ENCODE measurements at regions not wholly inside any gene's neighbourhood (a gene's known extent, or its start where the extent isn't known, plus 50 kb on each side); places are given as distances from the start of the nearest gene placed in this dataset.

DNA sequence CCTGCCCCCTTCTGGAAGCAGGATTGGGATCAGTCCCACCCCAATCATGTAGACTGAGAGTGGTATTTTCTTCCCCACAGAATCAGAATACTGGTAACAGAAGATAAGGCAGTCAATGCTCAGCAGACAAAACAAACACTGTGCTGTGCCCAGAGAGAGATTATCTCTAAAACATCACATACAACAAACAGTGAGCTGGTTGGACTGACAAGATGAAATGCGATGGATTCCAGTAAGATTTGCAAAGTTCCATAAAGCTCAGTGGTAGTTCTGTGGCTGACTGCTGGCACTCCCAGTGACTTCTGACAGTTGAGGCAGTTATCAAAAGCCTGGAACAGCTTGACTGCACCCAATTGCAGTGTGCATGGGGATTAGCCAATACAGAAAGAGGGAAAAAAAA is 311.5 kb upstream of the MGAT5 start:
- no TSS peak for BruUV-seq (replicated peaks)
- Mint-ChIP-seq H3K4me1 (ENCODE audit: low read depth, unreplicated experiment) (no peaks in the 10 kb centered on the region), H3K36me3 (ENCODE audit: insufficient read depth, unreplicated experiment) (no peaks in the 10 kb centered on the region), H3K4me3 (ENCODE audit: low read depth, unreplicated experiment) (no peak overlapping the region), H3K27me3 (ENCODE audit: unreplicated experiment) (peaks cover 36% of the 10 kb centered on the region), H3K9me3 (ENCODE audit: low read depth, unreplicated experiment) (no peaks in the 10 kb centered on the region), H3K27ac (ENCODE audit: unreplicated experiment) (no peak overlapping the region)
- TF ChIP-seq, protein P1, sequence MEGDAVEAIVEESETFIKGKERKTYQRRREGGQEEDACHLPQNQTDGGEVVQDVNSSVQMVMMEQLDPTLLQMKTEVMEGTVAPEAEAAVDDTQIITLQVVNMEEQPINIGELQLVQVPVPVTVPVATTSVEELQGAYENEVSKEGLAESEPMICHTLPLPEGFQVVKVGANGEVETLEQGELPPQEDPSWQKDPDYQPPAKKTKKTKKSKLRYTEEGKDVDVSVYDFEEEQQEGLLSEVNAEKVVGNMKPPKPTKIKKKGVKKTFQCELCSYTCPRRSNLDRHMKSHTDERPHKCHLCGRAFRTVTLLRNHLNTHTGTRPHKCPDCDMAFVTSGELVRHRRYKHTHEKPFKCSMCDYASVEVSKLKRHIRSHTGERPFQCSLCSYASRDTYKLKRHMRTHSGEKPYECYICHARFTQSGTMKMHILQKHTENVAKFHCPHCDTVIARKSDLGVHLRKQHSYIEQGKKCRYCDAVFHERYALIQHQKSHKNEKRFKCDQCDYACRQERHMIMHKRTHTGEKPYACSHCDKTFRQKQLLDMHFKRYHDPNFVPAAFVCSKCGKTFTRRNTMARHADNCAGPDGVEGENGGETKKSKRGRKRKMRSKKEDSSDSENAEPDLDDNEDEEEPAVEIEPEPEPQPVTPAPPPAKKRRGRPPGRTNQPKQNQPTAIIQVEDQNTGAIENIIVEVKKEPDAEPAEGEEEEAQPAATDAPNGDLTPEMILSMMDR (IDR thresholded peaks at IDR 0.05; ENCODE audit: unreplicated experiment): no peak
- intact Hi-C loops (cut with micrococcal nuclease; ENCODE audit: unreplicated experiment): no loop called here
- CTCF ChIA-PET: no interaction called here
- no peak for DNase-seq

DNA sequence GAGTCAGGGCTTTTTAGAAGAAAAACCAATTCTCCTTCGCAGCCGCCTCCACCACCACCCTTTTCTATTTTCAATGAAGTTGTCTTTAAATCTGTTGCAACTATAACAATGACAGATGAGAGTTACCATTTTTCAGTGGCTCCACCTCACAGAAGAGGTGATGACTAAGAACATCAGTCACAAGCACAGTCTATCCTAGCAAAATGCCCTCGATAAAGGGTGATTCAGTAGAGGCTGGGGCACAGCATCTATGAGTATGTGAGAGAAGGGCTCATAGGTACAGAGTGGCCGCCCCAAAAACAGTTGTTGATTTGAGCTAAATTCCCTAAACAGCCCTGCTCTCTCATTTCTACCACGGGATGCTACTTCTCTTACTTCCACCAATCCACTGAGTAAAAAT is 310.8 kb upstream of the MGAT5 start:
- TF ChIP-seq, protein P1 (IDR thresholded peaks at IDR 0.05; ENCODE audit: unreplicated experiment): no peak
- no peaks in the 10 kb centered on the region for H3K9me3 Mint-ChIP-seq (ENCODE audit: low read depth, unreplicated experiment)
- H3K36me3 Mint-ChIP-seq (ENCODE audit: insufficient read depth, unreplicated experiment): no peaks in the 10 kb centered on the region
- H3K27me3 Mint-ChIP-seq (ENCODE audit: unreplicated experiment): peaks cover 36% of the 10 kb centered on the region
- no peak overlapping the region for H3K27ac Mint-ChIP-seq (ENCODE audit: unreplicated experiment)
- CTCF ChIA-PET: no interaction called here
- DNase-seq: no peak
- H3K4me1 Mint-ChIP-seq (ENCODE audit: low read depth, unreplicated experiment): no peaks in the 10 kb centered on the region
- no peak overlapping the region for H3K4me3 Mint-ChIP-seq (ENCODE audit: low read depth, unreplicated experiment)
- intact Hi-C loops (cut with micrococcal nuclease; ENCODE audit: unreplicated experiment): no loop called here
- BruUV-seq (replicated peaks): no TSS peak

DNA sequence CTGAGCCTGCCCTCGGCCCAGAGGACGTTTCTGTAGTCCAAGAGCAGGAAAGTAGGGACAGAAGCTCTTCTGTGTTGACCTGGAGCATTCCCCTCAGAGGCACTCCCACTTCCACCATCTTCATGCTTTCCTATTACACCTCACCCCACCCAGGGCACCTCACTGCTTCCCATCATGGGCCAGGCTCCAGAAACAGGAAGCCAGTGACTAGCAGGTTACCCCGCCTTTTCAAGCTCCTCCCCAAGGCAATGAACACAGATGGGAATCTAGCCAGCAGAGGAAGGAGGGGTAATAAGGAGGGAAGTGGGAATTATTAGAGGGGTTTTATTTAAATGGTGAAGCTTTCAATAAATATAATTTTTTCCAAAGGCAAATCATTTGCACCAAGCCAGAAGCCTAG is 308.8 kb upstream of the MGAT5 start:
- CTCF ChIA-PET: no interaction called here
- DNase-seq: no peak
- Mint-ChIP-seq H3K4me3 (ENCODE audit: low read depth, unreplicated experiment) (no peak overlapping the region), H3K36me3 (ENCODE audit: insufficient read depth, unreplicated experiment) (no peaks in the 10 kb centered on the region), H3K4me1 (ENCODE audit: low read depth, unreplicated experiment) (no peaks in the 10 kb centered on the region), H3K27ac (ENCODE audit: unreplicated experiment) (no peak overlapping the region), H3K27me3 (ENCODE audit: unreplicated experiment) (peaks cover 45% of the 10 kb centered on the region), H3K9me3 (ENCODE audit: low read depth, unreplicated experiment) (no peaks in the 10 kb centered on the region)
- BruUV-seq (replicated peaks): no TSS peak
- TF ChIP-seq, protein P1 (IDR thresholded peaks at IDR 0.05; ENCODE audit: unreplicated experiment): no peak
- intact Hi-C loops (cut with micrococcal nuclease; ENCODE audit: unreplicated experiment): no loop called here

DNA sequence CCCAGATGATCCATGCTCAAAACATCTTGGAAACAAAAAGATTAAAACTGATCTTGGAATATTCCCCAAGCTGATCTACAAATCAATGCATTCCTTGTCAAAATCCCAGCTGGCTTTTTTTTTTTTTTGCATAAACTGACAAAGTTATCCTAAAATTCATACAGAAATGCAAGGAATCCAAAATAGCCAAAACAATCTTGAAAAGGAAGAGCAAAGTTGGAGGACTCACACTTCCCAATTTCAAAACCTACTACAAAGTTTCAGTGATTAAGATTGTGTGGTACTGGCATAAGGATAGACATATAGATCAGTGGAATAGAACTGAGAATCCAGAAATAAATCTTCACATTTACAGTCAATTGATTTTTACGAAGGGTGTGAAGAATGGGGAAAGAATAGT is 306.8 kb upstream of the MGAT5 start:
- Mint-ChIP-seq H3K4me1 (ENCODE audit: low read depth, unreplicated experiment) (no peaks in the 10 kb centered on the region), H3K27me3 (ENCODE audit: unreplicated experiment) (peaks cover 64% of the 10 kb centered on the region), H3K9me3 (ENCODE audit: low read depth, unreplicated experiment) (no peaks in the 10 kb centered on the region), H3K27ac (ENCODE audit: unreplicated experiment) (no peak overlapping the region), H3K36me3 (ENCODE audit: insufficient read depth, unreplicated experiment) (no peaks in the 10 kb centered on the region), H3K4me3 (ENCODE audit: low read depth, unreplicated experiment) (no peak overlapping the region)
- no TSS peak for BruUV-seq (replicated peaks)
- intact Hi-C loops (cut with micrococcal nuclease; ENCODE audit: unreplicated experiment): no loop called here
- DNase-seq: no peak
- TF ChIP-seq, protein P1 (IDR thresholded peaks at IDR 0.05; ENCODE audit: unreplicated experiment): no peak
- CTCF ChIA-PET: no interaction called here

Data from Calu3 (cell line).